MCF 10A (cell line): ENCODE measurements at regions not wholly inside any gene's neighbourhood (a gene's known extent, or its start where the extent isn't known, plus 50 kb on each side); places are given as distances from the start of the nearest gene placed in this dataset.

Experiments
- BruUV-seq: library from RNA; stranded (reverse); fragments of 400-500 nt; replicated peaks from 2 replicates; lab custom pipeline; 2021; lab: Mats Ljungman, UMichigan
- CTCF ChIA-PET: fragments of 300-600 bp; sonication (Branson Sonifier 250); formaldehyde crosslinking; extraction: SDS; loops from one replicate; lab custom pipeline; 2021; ENCODE audit warnings: antibody characterized with exemption, inconsistent platforms; lab: Yijun Ruan, JAX
- POLR2A ChIA-PET: fragments of 300-600, 350-650 bp; sonication (Branson Sonifier 250); formaldehyde crosslinking; extraction: SDS; loops from one replicate; lab custom pipeline; 2020; ENCODE audit warnings: antibody characterized with exemption, inconsistent platforms; lab: Yijun Ruan, JAX
- DNase-seq: peaks from one replicate; pipeline ENCODE4 v3.0.0-alpha.2; 2018; ENCODE audit not compliant: unreplicated experiment
- H3K27ac Mint-ChIP-seq: one replicate; pipeline ENCODE4 v1.8.0; 2022; ENCODE audit warnings: mild to moderate bottlenecking, low read depth, mixed read lengths; ENCODE audit not compliant: unreplicated experiment
- H3K27me3 Mint-ChIP-seq: one replicate; pipeline ENCODE4 v1.8.0; 2022; ENCODE audit warnings: mixed read lengths; ENCODE audit not compliant: insufficient read depth, unreplicated experiment
- H3K36me3 Mint-ChIP-seq: one replicate; pipeline ENCODE4 v1.8.0; 2022; ENCODE audit warnings: mild to moderate bottlenecking, moderate library complexity, mixed read lengths; ENCODE audit not compliant: insufficient read depth, unreplicated experiment
- H3K4me1 Mint-ChIP-seq: one replicate; pipeline ENCODE4 v1.8.0; 2022; ENCODE audit warnings: mixed read lengths; ENCODE audit not compliant: insufficient read depth, unreplicated experiment
- H3K4me3 Mint-ChIP-seq: one replicate; pipeline ENCODE4 v1.8.0; 2022; ENCODE audit warnings: mild to moderate bottlenecking, moderate library complexity, mixed read lengths; ENCODE audit not compliant: unreplicated experiment
- H3K9me3 Mint-ChIP-seq: one replicate; pipeline ENCODE4 v1.8.0; 2022; ENCODE audit warnings: mixed read lengths; ENCODE audit not compliant: unreplicated experiment
- CTCF ChIP-seq: fragments of 200-600 bp; IDR thresholded peaks from one replicate; pipeline ENCODE4 v1.8.0; 2022; ENCODE audit warnings: antibody characterized with exemption, mild to moderate bottlenecking; ENCODE audit not compliant: unreplicated experiment
- intact Hi-C: fragments of 100-400 bp; cut with micrococcal nuclease; formaldehyde crosslinking; loops from 2 replicates; pipeline ENCODE4 v1.14.1; 2022

GRCh38 chr11:45436118-45436517, 150.0 kb upstream of the SYT13 start:
- DNase-seq: no peak
- peaks cover 6% of the 10 kb centered on the region for H3K9me3 Mint-ChIP-seq
- no peak overlapping the region for H3K4me3 Mint-ChIP-seq
- no TSS peak for BruUV-seq
- H3K27ac Mint-ChIP-seq: no peak overlapping the region
- no peaks in the 10 kb centered on the region for H3K4me1 Mint-ChIP-seq
- TF ChIP-seq CTCF: no peak
- CTCF ChIA-PET: interaction anchor here (0.6 kb wide), 1 partner anchor 220 kb away, joined by 4 read pairs; no protein-coding TSS in a partner anchor
- intact Hi-C loops: no loop called here
- peaks cover 6% of the 10 kb centered on the region for H3K36me3 Mint-ChIP-seq
- POLR2A ChIA-PET: no interaction called here
- peaks cover 58% of the 10 kb centered on the region for H3K27me3 Mint-ChIP-seq

GRCh38 chr11:45435706-45436105, 149.6 kb upstream of the SYT13 start:
- Mint-ChIP-seq H3K27me3 (peaks cover 54% of the 10 kb centered on the region), H3K36me3 (peaks cover 3% of the 10 kb centered on the region), H3K27ac (no peak overlapping the region), H3K9me3 (peaks cover 6% of the 10 kb centered on the region), H3K4me1 (no peaks in the 10 kb centered on the region), H3K4me3 (no peak overlapping the region)
- no TSS peak for BruUV-seq
- intact Hi-C loops: no loop called here
- POLR2A ChIA-PET: no interaction called here
- no peak for DNase-seq
- CTCF ChIA-PET: interaction anchor here (0.6 kb wide), 1 partner anchor 221 kb away, joined by 4 read pairs; no protein-coding TSS in a partner anchor
- TF ChIP-seq CTCF: no peak

- intact Hi-C loops: no loop called here
- POLR2A ChIA-PET: no interaction called here
- TF ChIP-seq CTCF: no peak
- Mint-ChIP-seq H3K27ac (no peak overlapping the region), H3K27me3 (peaks cover 64% of the 10 kb centered on the region), H3K4me1 (no peaks in the 10 kb centered on the region), H3K4me3 (no peak overlapping the region), H3K9me3 (no peaks in the 10 kb centered on the region), H3K36me3 (no peaks in the 10 kb centered on the region)
- CTCF ChIA-PET: no interaction called here
- no TSS peak for BruUV-seq
- no peak for DNase-seq
Observed at GRCh38 chr11:45432910-45433309, 146.8 kb upstream of the SYT13 start.

- no peaks in the 10 kb centered on the region for H3K36me3 Mint-ChIP-seq
- H3K4me1 Mint-ChIP-seq: no peaks in the 10 kb centered on the region
- intact Hi-C loops: no loop called here
- CTCF ChIA-PET: interaction anchor here (0.8 kb wide), 1 partner anchor 106 kb away, joined by 5 read pairs; no protein-coding TSS in a partner anchor
- H3K27me3 Mint-ChIP-seq: peaks cover 66% of the 10 kb centered on the region
- POLR2A ChIA-PET: no interaction called here
- no peak for DNase-seq
- no peaks in the 10 kb centered on the region for H3K9me3 Mint-ChIP-seq
- no TSS peak for BruUV-seq
- no peak overlapping the region for H3K27ac Mint-ChIP-seq
- TF ChIP-seq CTCF: no peak
- no peak overlapping the region for H3K4me3 Mint-ChIP-seq
Observed at GRCh38 chr11:45432100-45432499, 146.0 kb upstream of the SYT13 start.
